Mucosa of gallbladder (tissue), 1 donor: ENCODE measurements at regions not wholly inside any gene's neighbourhood (a gene's known extent, or its start where the extent isn't known, plus 50 kb on each side); places are given as distances from the start of the nearest gene placed in this dataset.
"Not testable (repeated sequence)": the region's sequence is repeated elsewhere in the genome, so short reads cannot be mapped to it uniquely, and the experiment has no call there.

ENCODE experiments used
- DNase-seq: peaks from one replicate; pipeline ENCODE4 v3.0.0-alpha.2; 2020; ENCODE audit warnings: low spot score
- donor health status: DM: no; HTN: no; CAD: no.

- no peak for DNase-seq
Observed at GRCh38 chr16:76801357-76801756, 389.6 kb upstream of the MON1B start.

GRCh38 chr16:76816475-76816874 lies 374.5 kb upstream of the MON1B start:
- no peak for DNase-seq

GRCh38 chr16:76818606-76819181 lies 372.3 kb upstream of the MON1B start:
- DNase-seq, result no peak

GRCh38 chr16:76819226-76819916 lies 371.6 kb upstream of the MON1B start:
- no peak for DNase-seq

- DNase-seq, result no peak
Observed at GRCh38 chr16:76824221-76824620, 366.8 kb upstream of the MON1B start.

- DNase-seq, result no peak
Observed at GRCh38 chr16:76824791-76825190, 366.2 kb upstream of the MON1B start.

GRCh38 chr16:76835339-76835738 lies 355.7 kb upstream of the MON1B start:
- no peak for DNase-seq

- DNase-seq, result no peak
Observed at GRCh38 chr16:76835779-76836300, 355.1 kb upstream of the MON1B start.

- no peak for DNase-seq
Observed at GRCh38 chr16:76837872-76838271, 353.1 kb upstream of the MON1B start.

GRCh38 chr16:76854234-76854633 lies 336.8 kb upstream of the MON1B start:
- DNase-seq, result no peak

GRCh38 chr16:76856112-76856511 lies 334.9 kb upstream of the MON1B start:
- no peak for DNase-seq

GRCh38 chr16:76857402-76857801 lies 333.6 kb upstream of the MON1B start:
- DNase-seq, result no peak

GRCh38 chr16:76862901-76863300 lies 328.1 kb upstream of the MON1B start:
- no peak for DNase-seq

GRCh38 chr16:76866994-76867393 lies 324.0 kb upstream of the MON1B start:
- no peak for DNase-seq

GRCh38 chr16:76875898-76876297 lies 315.1 kb upstream of the MON1B start:
- no peak for DNase-seq

GRCh38 chr16:76879420-76879819 lies 311.6 kb upstream of the MON1B start:
- DNase-seq, result no peak

GRCh38 chr16:76880523-76880922 lies 310.5 kb upstream of the MON1B start:
- not testable (repeated sequence) for DNase-seq

GRCh38 chr16:76882105-76882504 lies 308.9 kb upstream of the MON1B start:
- no peak for DNase-seq

- no peak for DNase-seq
Observed at GRCh38 chr16:76883076-76883475, 307.9 kb upstream of the MON1B start.

GRCh38 chr16:76885776-76886537 lies 305.0 kb upstream of the MON1B start:
- no peak for DNase-seq

- no peak for DNase-seq
Observed at GRCh38 chr16:76897816-76898215, 293.2 kb upstream of the MON1B start.

- DNase-seq, result no peak
Observed at GRCh38 chr16:76899767-76900166, 291.2 kb upstream of the MON1B start.
